ENCODE measurements at regions not wholly inside any gene's neighbourhood (a gene's known extent, or its start where the extent isn't known, plus 50 kb on each side); places are given as distances from the start of the nearest gene placed in this dataset.

DNA sequence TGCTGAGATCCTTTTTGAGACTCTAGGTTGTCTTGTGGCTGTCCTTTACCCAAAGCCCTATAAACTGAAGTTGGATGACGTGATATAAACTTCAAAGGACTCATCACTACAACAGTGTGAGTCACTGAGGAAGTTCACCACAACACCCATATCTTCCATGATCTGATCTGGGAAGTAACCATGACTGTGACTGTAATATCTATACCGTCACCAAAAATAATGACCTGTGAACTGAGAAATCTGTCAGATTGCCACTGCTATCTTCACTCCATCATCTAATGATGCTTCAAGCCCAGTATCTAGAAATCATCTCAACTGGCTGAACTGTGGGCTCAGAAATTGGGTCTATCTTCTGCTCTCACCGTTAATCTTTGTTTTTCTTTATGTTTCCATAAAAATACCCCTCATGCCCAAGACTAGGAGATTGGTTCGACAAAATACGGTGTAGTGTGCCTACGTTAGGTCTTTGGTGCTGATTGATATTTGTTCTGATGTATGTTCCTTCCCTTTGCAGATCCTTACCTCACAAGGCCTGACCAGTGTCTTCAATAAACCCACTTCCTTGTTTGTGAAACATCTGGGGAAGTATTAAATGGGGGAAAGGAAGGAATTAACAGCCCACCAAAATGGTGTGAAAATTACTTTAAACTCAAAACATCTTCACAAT is 78.2 kb downstream of the MYL12B start:
- no peak for TF ChIP-seq EP300 (IDR thresholded peaks at IDR 0.05)
- no peak for TF ChIP-seq POLR2A (IDR thresholded peaks at IDR 0.05)
- TF ChIP-seq POLR2AphosphoS5 (IDR thresholded peaks at IDR 0.05): no peak
